GM19035 (cell line): ENCODE measurements at regions not wholly inside any gene's neighbourhood (a gene's known extent, or its start where the extent isn't known, plus 50 kb on each side); places are given as distances from the start of the nearest gene placed in this dataset.
"Not testable (repeated sequence)": the region's sequence is repeated elsewhere in the genome, so short reads cannot be mapped to it uniquely, and the experiment has no call there.

Experiments
- ATAC-seq: cut with Tn5 transposase; IDR thresholded peaks from one replicate; pipeline ENCODE4 v1.9.1; 2021; ENCODE audit not compliant: unreplicated experiment

DNA sequence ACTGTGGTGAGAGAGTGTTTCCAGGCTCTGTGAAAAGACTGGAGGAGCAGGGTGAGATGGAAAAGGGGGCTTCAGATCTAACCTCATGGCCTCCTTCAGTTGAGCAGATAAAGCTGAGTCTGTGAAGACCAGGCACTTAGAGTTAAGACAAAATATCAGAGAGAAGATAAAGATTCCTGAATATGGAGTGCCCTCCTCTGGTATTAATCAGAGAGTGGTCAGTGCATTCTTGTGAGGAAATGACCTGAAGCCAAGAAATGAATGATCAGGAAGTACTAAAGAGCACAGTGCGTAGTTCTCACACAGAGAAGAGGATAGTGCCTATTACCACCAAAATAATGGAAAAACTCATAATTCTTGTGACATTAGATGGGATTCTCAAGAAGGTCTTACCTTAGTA is 1417.0 kb upstream of the ACO1 start:
- no peak for ATAC-seq

DNA sequence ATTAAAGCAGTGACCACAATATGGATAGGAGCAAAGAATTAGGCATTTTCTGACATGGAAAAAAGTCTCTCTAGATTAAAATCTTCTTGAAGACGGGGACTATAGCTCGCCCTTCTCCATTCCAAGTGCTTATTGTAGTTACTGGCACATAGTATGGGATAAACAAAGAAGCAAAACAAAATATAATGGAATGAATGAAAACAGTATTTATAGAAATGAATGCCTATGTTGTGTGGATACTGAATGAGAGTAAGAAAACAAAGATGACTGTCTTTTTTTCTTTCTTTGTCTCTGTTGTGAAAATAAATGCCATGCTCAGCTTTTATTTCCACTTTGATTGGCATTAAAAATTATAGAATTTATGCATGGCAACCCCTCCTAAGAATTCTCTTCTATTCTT is 1414.3 kb upstream of the ACO1 start:
- no peak for ATAC-seq

DNA sequence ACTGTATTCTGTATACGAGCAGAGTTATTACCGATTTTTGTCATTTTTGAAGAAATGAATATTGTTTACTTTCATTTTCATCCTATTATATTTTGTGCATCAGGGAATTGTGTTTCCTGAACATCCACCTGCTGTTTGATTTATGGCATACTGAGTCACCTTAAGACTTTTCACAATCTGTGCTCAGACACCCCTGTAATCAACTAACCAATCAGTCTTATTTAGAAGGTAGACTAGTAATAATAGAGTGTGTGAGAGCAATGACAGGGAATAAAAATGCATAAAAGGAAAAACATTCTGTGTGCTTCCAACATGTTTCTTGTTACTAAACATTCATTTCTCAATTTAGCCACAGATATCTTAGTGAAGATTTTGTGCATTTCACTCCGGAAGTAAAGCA is 1413.6 kb upstream of the ACO1 start:
- no peak for ATAC-seq

DNA sequence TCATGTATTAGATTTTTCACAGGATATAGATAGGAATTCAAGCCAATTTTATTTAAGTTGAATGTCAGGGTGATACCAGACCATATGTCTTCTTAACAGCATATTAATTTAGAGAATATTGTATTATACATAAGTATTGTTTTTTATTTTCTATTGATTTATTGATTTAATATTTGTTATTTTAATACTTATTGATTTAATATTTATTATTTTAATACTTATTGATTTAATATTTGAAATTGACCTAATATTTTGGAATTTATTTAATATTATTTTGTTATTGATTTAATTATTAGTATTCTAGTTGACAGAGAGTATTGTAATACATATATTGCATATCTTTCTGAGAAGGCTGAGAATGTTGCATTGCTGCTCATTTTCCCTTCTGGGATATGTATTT is 1411.8 kb upstream of the ACO1 start:
- no peak for ATAC-seq

GRCh38 chr9:30977965-30978364 is 1406.5 kb upstream of the ACO1 start:
- ATAC-seq, result no peak

DNA sequence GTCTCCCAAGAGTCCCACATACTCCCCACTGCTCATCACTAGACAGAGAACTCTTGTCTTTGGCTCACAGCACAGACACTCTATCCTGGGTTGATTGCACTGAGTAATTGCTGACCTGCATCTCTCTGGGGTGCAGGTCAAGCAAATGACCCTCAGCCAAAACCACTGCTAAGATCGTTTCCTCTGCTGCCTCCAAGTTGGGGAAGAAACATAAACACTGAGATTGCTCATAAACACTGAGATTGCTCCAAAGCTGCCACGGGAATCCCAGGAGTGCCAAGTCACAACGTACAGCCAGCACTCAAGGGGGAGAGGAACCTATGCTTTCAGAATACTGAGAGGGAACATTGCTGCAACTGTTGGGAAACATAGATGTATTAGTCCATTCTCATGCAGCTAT is 1402.1 kb upstream of the ACO1 start:
- no peak for ATAC-seq

- ATAC-seq, result no peak
Observed at GRCh38 chr9:30995956-30996738, 1388.3 kb upstream of the ACO1 start.

GRCh38 chr9:30996761-30997160 is 1387.7 kb upstream of the ACO1 start:
- no peak for ATAC-seq

- ATAC-seq, result no peak
Observed at GRCh38 chr9:30997291-30997690, 1387.2 kb upstream of the ACO1 start.

GRCh38 chr9:31005086-31005665 is 1379.3 kb upstream of the ACO1 start:
- ATAC-seq, result no peak

GRCh38 chr9:31013371-31013770 is 1371.1 kb upstream of the ACO1 start:
- no peak for ATAC-seq

DNA sequence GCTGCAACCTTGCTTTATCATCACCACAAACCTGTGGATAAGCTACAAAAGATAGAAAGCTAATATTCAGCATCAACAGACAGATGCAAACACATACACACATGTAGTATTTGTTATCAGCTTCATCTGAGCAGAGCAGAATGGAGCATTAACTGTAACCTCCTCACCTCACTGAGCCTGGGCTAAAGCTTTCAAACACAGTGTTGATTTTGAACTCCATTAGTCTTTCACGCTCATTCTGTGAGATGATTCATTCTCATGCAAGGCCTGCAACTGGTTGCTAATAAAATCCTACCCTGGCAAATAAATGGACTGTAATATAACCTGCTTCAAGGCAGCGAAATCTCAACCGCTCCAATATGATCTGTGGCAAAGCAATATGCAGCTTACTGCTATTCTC is 1360.6 kb upstream of the ACO1 start:
- ATAC-seq, result no peak

- ATAC-seq, result no peak
Observed at GRCh38 chr9:31027678-31028077, 1356.8 kb upstream of the ACO1 start.

DNA sequence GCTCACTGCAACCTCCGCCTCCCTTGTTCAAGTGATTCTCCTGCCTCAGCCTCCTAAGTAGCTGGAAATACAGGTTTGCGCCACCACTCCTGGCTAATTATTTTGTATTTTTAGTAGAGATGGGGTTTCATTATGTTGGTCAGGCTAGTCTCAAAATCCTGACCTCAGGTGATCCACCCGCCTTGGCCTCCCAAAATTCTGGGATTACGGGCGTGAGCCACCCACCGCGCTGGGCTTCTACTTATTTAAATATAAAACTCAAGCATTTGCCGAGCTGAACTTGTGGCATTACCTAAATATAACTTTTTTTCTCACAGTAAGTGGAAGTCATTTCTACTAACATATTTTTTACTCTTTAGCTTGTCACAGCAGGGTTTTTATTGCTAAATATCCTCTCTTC is 1356.3 kb upstream of the ACO1 start:
- ATAC-seq, result no peak

DNA sequence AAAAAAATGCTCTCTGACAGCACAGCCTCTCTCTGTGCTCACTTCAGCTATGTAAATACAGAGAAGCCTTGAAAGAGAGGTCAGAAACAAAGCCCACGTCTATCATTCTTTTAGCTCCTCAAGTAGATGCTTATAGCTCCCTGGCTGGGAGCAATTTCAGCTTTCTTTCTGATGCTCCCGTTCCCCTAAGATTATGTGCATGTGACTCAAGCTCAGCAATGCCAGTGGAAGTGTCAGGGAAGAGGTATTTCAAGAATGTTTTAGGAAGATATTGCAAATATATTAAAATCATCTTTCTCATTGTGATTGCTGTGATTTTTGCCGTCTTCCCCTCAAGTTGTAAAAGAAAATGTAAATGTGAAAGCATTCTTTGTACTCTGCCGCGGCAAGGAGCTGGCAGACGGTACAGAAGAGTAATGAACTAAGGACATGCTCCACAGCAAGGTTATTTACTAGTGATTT is 1353.7 kb upstream of the ACO1 start:
- no peak for ATAC-seq

DNA sequence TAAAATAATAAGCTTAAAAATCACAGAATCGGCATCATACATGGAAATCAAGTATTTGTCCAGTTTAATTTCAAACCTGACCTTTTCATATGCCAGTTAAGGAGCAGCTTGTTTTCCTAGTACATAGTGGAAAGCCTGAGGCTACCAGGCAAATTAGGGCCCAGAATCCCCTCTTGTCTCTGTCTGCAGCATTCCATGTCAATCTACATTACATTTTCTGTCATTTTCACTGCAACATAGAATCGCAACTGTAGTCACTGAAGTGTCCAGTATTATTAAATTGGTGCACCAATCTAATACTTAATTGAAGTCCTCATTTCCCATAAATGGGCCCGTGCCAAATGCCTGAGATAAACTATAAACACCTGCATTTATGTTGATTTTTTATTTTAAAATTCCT is 1352.2 kb upstream of the ACO1 start:
- no peak for ATAC-seq

GRCh38 chr9:31034311-31034710 is 1350.1 kb upstream of the ACO1 start:
- ATAC-seq, result no peak

DNA sequence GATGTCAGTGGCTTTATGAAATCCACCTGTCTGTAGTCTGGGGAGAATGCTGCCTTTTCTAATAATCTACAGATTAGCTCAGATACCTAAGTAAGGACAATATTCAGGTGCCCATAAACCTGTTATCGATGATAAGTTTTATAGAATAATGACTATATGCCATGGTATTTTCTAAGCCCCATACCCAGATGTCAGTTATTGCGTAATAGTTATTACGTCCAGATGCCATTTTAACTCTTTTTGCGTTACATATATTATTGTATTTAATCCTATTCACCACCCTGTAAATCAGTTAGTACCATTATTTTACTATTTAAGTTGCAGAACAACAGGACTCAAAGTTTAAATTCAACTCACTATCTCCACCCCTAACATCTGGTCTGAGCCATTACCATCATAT is 1343.9 kb upstream of the ACO1 start:
- ATAC-seq, result no peak

DNA sequence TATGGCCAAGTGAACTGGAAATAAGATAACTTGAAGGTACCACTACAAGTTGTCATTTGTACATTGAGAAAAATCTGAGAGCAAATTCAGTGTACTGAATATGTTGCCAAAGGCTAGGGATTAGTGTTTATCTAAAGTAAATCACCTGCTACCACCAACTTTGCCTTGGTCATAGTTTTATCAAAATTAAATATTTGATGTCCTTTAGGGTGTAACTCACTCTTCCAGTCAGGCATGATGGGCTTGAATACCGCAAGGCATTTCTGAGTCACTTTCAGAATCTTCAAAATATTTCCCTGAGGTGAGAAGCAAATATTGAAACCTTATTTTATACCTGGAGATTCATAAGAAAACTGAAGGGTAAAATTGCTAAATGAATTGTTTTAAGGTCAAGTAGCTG is 1338.6 kb upstream of the ACO1 start:
- no peak for ATAC-seq

DNA sequence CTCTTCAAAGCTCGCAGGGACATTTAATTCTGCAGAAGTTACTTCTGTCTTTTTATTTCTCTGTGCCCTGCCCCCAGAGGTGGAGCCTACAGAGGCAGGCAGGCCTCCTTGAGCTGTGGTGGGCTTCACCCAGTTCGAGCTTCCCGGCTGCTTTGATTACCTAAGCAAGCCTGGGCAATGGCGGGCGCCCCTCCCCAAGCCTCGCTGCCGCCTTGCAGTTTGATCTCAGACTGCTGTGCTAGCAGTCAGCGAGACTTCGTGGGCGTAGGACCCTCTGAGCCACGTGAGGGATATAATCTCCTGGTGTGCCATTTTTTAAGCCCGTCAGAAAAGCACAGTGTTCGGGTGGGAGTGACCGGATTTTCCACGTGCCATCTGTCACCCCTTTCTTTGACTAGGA is 1322.9 kb upstream of the ACO1 start:
- ATAC-seq, result not testable (repeated sequence)

- ATAC-seq, result no peak
Observed at GRCh38 chr9:31065691-31066090, 1318.8 kb upstream of the ACO1 start.

- no peak for ATAC-seq
Observed at GRCh38 chr9:31067418-31067817, 1317.0 kb upstream of the ACO1 start.
